ENCODE measurements at regions not wholly inside any gene's neighbourhood (a gene's known extent, or its start where the extent isn't known, plus 50 kb on each side); places are given as distances from the start of the nearest gene placed in this dataset.

- no peak for DNase-seq (ENCODE audit: low spot score)
- in situ Hi-C loops (cut with MboI; ENCODE audit: low pct_unique_long_range_greater_than_20kb, low sequenced_read_pairs, unreplicated experiment): no loop called here
- TF ChIP-seq CTCF (IDR thresholded peaks at IDR 0.05; ENCODE audit: extremely low read depth, insufficient read depth, missing control alignments): no peak
Measured at GRCh38 chr2:4085186-4085585, 381.8 kb downstream of the DCDC2C start.

- no peak for DNase-seq (ENCODE audit: low spot score)
- in situ Hi-C loops (cut with MboI; ENCODE audit: low pct_unique_long_range_greater_than_20kb, low sequenced_read_pairs, unreplicated experiment): no loop called here
- no peak for TF ChIP-seq CTCF (IDR thresholded peaks at IDR 0.05; ENCODE audit: extremely low read depth, insufficient read depth, missing control alignments)
Measured at GRCh38 chr2:4090668-4091630, 387.6 kb downstream of the DCDC2C start.

GRCh38 chr2:4091869-4092268 is 388.5 kb downstream of the DCDC2C start:
- no peak for TF ChIP-seq CTCF (IDR thresholded peaks at IDR 0.05; ENCODE audit: extremely low read depth, insufficient read depth, missing control alignments)
- DNase-seq (ENCODE audit: low spot score): no peak
- in situ Hi-C loops (cut with MboI; ENCODE audit: low pct_unique_long_range_greater_than_20kb, low sequenced_read_pairs, unreplicated experiment): no loop called here

- in situ Hi-C loops (cut with MboI; ENCODE audit: low pct_unique_long_range_greater_than_20kb, low sequenced_read_pairs, unreplicated experiment): no loop called here
- DNase-seq (ENCODE audit: low spot score): no peak
- no peak for TF ChIP-seq CTCF (IDR thresholded peaks at IDR 0.05; ENCODE audit: extremely low read depth, insufficient read depth, missing control alignments)
Measured at GRCh38 chr2:4094743-4095142, 391.4 kb downstream of the DCDC2C start.

DNA sequence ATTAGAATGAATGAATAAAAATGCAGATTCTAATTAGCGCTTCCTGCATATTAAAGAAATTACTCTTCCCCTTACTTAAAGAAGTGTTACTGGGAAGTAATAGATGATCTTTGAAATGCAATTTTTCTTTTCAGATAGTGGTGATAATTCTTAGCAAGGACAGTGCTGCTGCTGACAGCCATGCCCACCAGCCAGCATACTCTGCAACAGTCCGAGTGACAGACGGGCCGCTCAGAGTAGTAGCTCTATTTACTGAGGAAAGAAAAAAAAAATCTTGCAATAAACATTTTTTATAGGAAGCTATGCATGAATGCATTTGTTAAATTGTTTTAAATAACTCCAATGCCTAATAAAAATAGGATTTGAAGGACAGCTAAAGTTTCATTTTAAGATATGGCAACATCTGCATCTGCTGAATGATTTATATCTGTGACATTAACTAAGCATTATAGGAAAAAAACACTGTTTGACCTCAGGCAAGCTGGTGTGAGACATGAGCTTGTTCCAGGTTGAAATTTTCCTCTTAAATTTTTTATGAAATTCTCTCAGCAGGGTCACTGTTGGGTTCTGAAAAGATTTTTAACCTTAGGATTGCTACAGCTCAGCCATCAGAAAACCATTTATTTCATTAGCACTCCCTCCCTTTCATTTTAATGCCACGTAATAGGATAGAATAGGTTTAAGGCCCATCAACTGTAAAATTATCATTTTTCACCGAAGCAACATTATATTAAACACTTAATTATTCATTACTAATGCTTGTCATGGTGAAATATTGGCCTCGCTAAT is 393.8 kb downstream of the DCDC2C start:
- TF ChIP-seq CTCF (IDR thresholded peaks at IDR 0.05; ENCODE audit: extremely low read depth, insufficient read depth, missing control alignments): no peak
- no peak for DNase-seq (ENCODE audit: low spot score)
- in situ Hi-C loops (cut with MboI; ENCODE audit: low pct_unique_long_range_greater_than_20kb, low sequenced_read_pairs, unreplicated experiment): no loop called here

DNA sequence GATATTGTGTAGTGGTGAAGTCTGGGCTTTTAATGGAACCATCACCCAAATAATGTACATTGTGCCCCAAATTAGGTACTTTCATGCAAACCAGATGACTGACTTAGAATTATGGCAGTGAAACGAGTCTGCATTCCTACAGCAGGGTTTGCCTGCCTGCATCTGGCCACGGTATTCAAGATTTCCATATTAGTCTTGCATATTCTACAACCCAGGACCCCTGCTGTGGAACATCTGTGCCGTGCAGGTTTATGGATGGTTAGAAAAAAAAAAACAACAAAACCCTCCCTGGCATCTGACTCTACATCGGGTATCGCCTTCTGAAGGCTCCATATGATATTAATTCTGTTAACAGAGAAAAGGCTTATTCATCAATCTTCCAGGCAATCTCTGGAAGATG is 394.8 kb downstream of the DCDC2C start:
- TF ChIP-seq CTCF (IDR thresholded peaks at IDR 0.05; ENCODE audit: extremely low read depth, insufficient read depth, missing control alignments): no peak
- in situ Hi-C loops (cut with MboI; ENCODE audit: low pct_unique_long_range_greater_than_20kb, low sequenced_read_pairs, unreplicated experiment): no loop called here
- DNase-seq (ENCODE audit: low spot score): no peak
